ENCODE measurements at regions not wholly inside any gene's neighbourhood (a gene's known extent, or its start where the extent isn't known, plus 50 kb on each side); places are given as distances from the start of the nearest gene placed in this dataset.

GRCh38 chr20:22100686-22101085 lies 395.2 kb downstream of the PAX1 start:
- no peaks in the 10 kb centered on the region for H3K27me3 ChIP-seq (ENCODE audit: control insufficient read depth, insufficient read depth, low read length)
- no peak overlapping the region for H3K4me3 ChIP-seq (ENCODE audit: low read depth, low read length)
- H3K4me1 ChIP-seq (ENCODE audit: control insufficient read depth, insufficient read depth, low read length) = no peaks in the 10 kb centered on the region
- no peaks in the 10 kb centered on the region for H3K36me3 ChIP-seq (ENCODE audit: control insufficient read depth, insufficient read depth, low read length)
- no peaks in the 10 kb centered on the region for H3K9me3 ChIP-seq (ENCODE audit: control insufficient read depth, insufficient read depth, low read length)
- H3K9ac ChIP-seq (ENCODE audit: low read depth, low read length) = no peak overlapping the region

GRCh38 chr20:22099348-22099747 lies 393.9 kb downstream of the PAX1 start:
- Histone ChIP-seq H3K36me3 (ENCODE audit: control insufficient read depth, insufficient read depth, low read length) (no peaks in the 10 kb centered on the region), H3K4me3 (ENCODE audit: low read depth, low read length) (no peak overlapping the region), H3K4me1 (ENCODE audit: control insufficient read depth, insufficient read depth, low read length) (no peaks in the 10 kb centered on the region), H3K9me3 (ENCODE audit: control insufficient read depth, insufficient read depth, low read length) (no peaks in the 10 kb centered on the region), H3K27me3 (ENCODE audit: control insufficient read depth, insufficient read depth, low read length) (no peaks in the 10 kb centered on the region), H3K9ac (ENCODE audit: low read depth, low read length) (no peak overlapping the region)

GRCh38 chr20:22098511-22098910 lies 393.0 kb downstream of the PAX1 start:
- no peak overlapping the region for H3K4me3 ChIP-seq (ENCODE audit: low read depth, low read length)
- no peaks in the 10 kb centered on the region for H3K36me3 ChIP-seq (ENCODE audit: control insufficient read depth, insufficient read depth, low read length)
- no peaks in the 10 kb centered on the region for H3K9me3 ChIP-seq (ENCODE audit: control insufficient read depth, insufficient read depth, low read length)
- no peaks in the 10 kb centered on the region for H3K4me1 ChIP-seq (ENCODE audit: control insufficient read depth, insufficient read depth, low read length)
- no peak overlapping the region for H3K9ac ChIP-seq (ENCODE audit: low read depth, low read length)
- no peaks in the 10 kb centered on the region for H3K27me3 ChIP-seq (ENCODE audit: control insufficient read depth, insufficient read depth, low read length)

GRCh38 chr20:22093122-22093521 lies 387.7 kb downstream of the PAX1 start:
- H3K4me1 ChIP-seq (ENCODE audit: control insufficient read depth, insufficient read depth, low read length) = no peaks in the 10 kb centered on the region
- H3K9ac ChIP-seq (ENCODE audit: low read depth, low read length) = no peak overlapping the region
- H3K9me3 ChIP-seq (ENCODE audit: control insufficient read depth, insufficient read depth, low read length) = no peaks in the 10 kb centered on the region
- no peaks in the 10 kb centered on the region for H3K36me3 ChIP-seq (ENCODE audit: control insufficient read depth, insufficient read depth, low read length)
- H3K27me3 ChIP-seq (ENCODE audit: control insufficient read depth, insufficient read depth, low read length) = no peaks in the 10 kb centered on the region
- H3K4me3 ChIP-seq (ENCODE audit: low read depth, low read length) = no peak overlapping the region

- Histone ChIP-seq H3K27me3 (ENCODE audit: control insufficient read depth, insufficient read depth, low read length) (no peaks in the 10 kb centered on the region), H3K4me1 (ENCODE audit: control insufficient read depth, insufficient read depth, low read length) (no peaks in the 10 kb centered on the region), H3K4me3 (ENCODE audit: low read depth, low read length) (no peak overlapping the region), H3K9me3 (ENCODE audit: control insufficient read depth, insufficient read depth, low read length) (no peaks in the 10 kb centered on the region), H3K36me3 (ENCODE audit: control insufficient read depth, insufficient read depth, low read length) (no peaks in the 10 kb centered on the region), H3K9ac (ENCODE audit: low read depth, low read length) (no peak overlapping the region)
Observed at GRCh38 chr20:22088882-22089281, 383.4 kb downstream of the PAX1 start.

GRCh38 chr20:22080985-22081384 lies 375.5 kb downstream of the PAX1 start:
- no peaks in the 10 kb centered on the region for H3K27me3 ChIP-seq (ENCODE audit: control insufficient read depth, insufficient read depth, low read length)
- H3K4me3 ChIP-seq (ENCODE audit: low read depth, low read length) = no peak overlapping the region
- no peaks in the 10 kb centered on the region for H3K4me1 ChIP-seq (ENCODE audit: control insufficient read depth, insufficient read depth, low read length)
- no peaks in the 10 kb centered on the region for H3K36me3 ChIP-seq (ENCODE audit: control insufficient read depth, insufficient read depth, low read length)
- H3K9ac ChIP-seq (ENCODE audit: low read depth, low read length) = no peak overlapping the region
- H3K9me3 ChIP-seq (ENCODE audit: control insufficient read depth, insufficient read depth, low read length) = no peaks in the 10 kb centered on the region

GRCh38 chr20:22074635-22075034 lies 369.2 kb downstream of the PAX1 start:
- H3K4me1 ChIP-seq (ENCODE audit: control insufficient read depth, insufficient read depth, low read length) = no peaks in the 10 kb centered on the region
- H3K9ac ChIP-seq (ENCODE audit: low read depth, low read length) = no peak overlapping the region
- no peaks in the 10 kb centered on the region for H3K27me3 ChIP-seq (ENCODE audit: control insufficient read depth, insufficient read depth, low read length)
- no peaks in the 10 kb centered on the region for H3K36me3 ChIP-seq (ENCODE audit: control insufficient read depth, insufficient read depth, low read length)
- no peak overlapping the region for H3K4me3 ChIP-seq (ENCODE audit: low read depth, low read length)
- H3K9me3 ChIP-seq (ENCODE audit: control insufficient read depth, insufficient read depth, low read length) = no peaks in the 10 kb centered on the region

- H3K27me3 ChIP-seq (ENCODE audit: control insufficient read depth, insufficient read depth, low read length) = no peaks in the 10 kb centered on the region
- H3K9me3 ChIP-seq (ENCODE audit: control insufficient read depth, insufficient read depth, low read length) = no peaks in the 10 kb centered on the region
- no peak overlapping the region for H3K9ac ChIP-seq (ENCODE audit: low read depth, low read length)
- H3K4me1 ChIP-seq (ENCODE audit: control insufficient read depth, insufficient read depth, low read length) = no peaks in the 10 kb centered on the region
- no peak overlapping the region for H3K4me3 ChIP-seq (ENCODE audit: low read depth, low read length)
- no peaks in the 10 kb centered on the region for H3K36me3 ChIP-seq (ENCODE audit: control insufficient read depth, insufficient read depth, low read length)
Observed at GRCh38 chr20:22071841-22072240, 366.4 kb downstream of the PAX1 start.

GRCh38 chr20:22070610-22071058 lies 365.2 kb downstream of the PAX1 start:
- Histone ChIP-seq H3K9me3 (ENCODE audit: control insufficient read depth, insufficient read depth, low read length) (no peaks in the 10 kb centered on the region), H3K27me3 (ENCODE audit: control insufficient read depth, insufficient read depth, low read length) (no peaks in the 10 kb centered on the region), H3K4me1 (ENCODE audit: control insufficient read depth, insufficient read depth, low read length) (no peaks in the 10 kb centered on the region), H3K4me3 (ENCODE audit: low read depth, low read length) (no peak overlapping the region), H3K36me3 (ENCODE audit: control insufficient read depth, insufficient read depth, low read length) (no peaks in the 10 kb centered on the region), H3K9ac (ENCODE audit: low read depth, low read length) (no peak overlapping the region)

GRCh38 chr20:22063753-22064152 lies 358.3 kb downstream of the PAX1 start:
- H3K36me3 ChIP-seq (ENCODE audit: control insufficient read depth, insufficient read depth, low read length) = no peaks in the 10 kb centered on the region

GRCh38 chr20:22062874-22063273 lies 357.4 kb downstream of the PAX1 start:
- Histone ChIP-seq H3K9me3 (ENCODE audit: control insufficient read depth, insufficient read depth, low read length) (no peaks in the 10 kb centered on the region), H3K9ac (ENCODE audit: low read depth, low read length) (no peak overlapping the region), H3K4me3 (ENCODE audit: low read depth, low read length) (no peak overlapping the region), H3K4me1 (ENCODE audit: control insufficient read depth, insufficient read depth, low read length) (no peaks in the 10 kb centered on the region), H3K36me3 (ENCODE audit: control insufficient read depth, insufficient read depth, low read length) (no peaks in the 10 kb centered on the region), H3K27me3 (ENCODE audit: control insufficient read depth, insufficient read depth, low read length) (no peaks in the 10 kb centered on the region)

More at GRCh38 chr20:22063753-22064152, 358.3 kb downstream of the PAX1 start:
- Histone ChIP-seq H3K4me3 (ENCODE audit: low read depth, low read length) (no peak overlapping the region), H3K9me3 (ENCODE audit: control insufficient read depth, insufficient read depth, low read length) (no peaks in the 10 kb centered on the region), H3K4me1 (ENCODE audit: control insufficient read depth, insufficient read depth, low read length) (no peaks in the 10 kb centered on the region), H3K27me3 (ENCODE audit: control insufficient read depth, insufficient read depth, low read length) (no peaks in the 10 kb centered on the region), H3K9ac (ENCODE audit: low read depth, low read length) (no peak overlapping the region)

- Histone ChIP-seq H3K36me3 (ENCODE audit: control insufficient read depth, insufficient read depth, low read length) (no peaks in the 10 kb centered on the region), H3K4me3 (ENCODE audit: low read depth, low read length) (no peak overlapping the region), H3K9ac (ENCODE audit: low read depth, low read length) (no peak overlapping the region), H3K27me3 (ENCODE audit: control insufficient read depth, insufficient read depth, low read length) (no peaks in the 10 kb centered on the region), H3K4me1 (ENCODE audit: control insufficient read depth, insufficient read depth, low read length) (no peaks in the 10 kb centered on the region), H3K9me3 (ENCODE audit: control insufficient read depth, insufficient read depth, low read length) (no peaks in the 10 kb centered on the region)
Observed at GRCh38 chr20:22060610-22061009, 355.1 kb downstream of the PAX1 start.

GRCh38 chr20:22058746-22059145 lies 353.3 kb downstream of the PAX1 start:
- Histone ChIP-seq H3K9ac (ENCODE audit: low read depth, low read length) (no peak overlapping the region), H3K36me3 (ENCODE audit: control insufficient read depth, insufficient read depth, low read length) (no peaks in the 10 kb centered on the region), H3K4me3 (ENCODE audit: low read depth, low read length) (no peak overlapping the region), H3K9me3 (ENCODE audit: control insufficient read depth, insufficient read depth, low read length) (no peaks in the 10 kb centered on the region), H3K4me1 (ENCODE audit: control insufficient read depth, insufficient read depth, low read length) (no peaks in the 10 kb centered on the region), H3K27me3 (ENCODE audit: control insufficient read depth, insufficient read depth, low read length) (no peaks in the 10 kb centered on the region)

All from iPS-15b (cell line).